ENCODE measurements at regions not wholly inside any gene's neighbourhood (a gene's known extent, or its start where the extent isn't known, plus 50 kb on each side); places are given as distances from the start of the nearest gene placed in this dataset.

DNA sequence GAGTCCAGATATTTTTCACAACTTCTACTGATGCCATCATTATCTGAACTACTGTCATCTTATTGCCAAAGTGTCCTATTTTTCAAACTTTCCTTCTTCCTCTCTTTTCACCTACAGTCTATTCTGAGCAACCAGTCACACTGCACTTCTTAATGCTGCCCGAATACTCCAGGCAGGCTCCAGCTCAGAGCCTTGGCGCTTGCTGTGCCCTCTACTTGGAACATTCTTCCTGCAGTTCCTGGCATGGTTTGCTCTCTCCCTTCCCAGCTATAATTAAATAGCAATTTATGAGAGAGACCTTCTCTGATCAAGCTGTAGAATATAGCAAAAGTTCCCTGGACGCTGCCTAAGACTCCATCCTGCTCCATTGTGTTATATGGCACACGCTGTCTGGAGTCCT, 831.6 kb downstream of the QKI start:
- no peaks in the 10 kb centered on the region for H3K79me1 ChIP-seq (ENCODE audit: insufficient read depth, low read depth, low read length, poor library complexity, severe bottlenecking)
- H3K23ac ChIP-seq (ENCODE audit: insufficient read length, low read depth, low read length), result no peak overlapping the region
- no peak overlapping the region for H2BK15ac ChIP-seq (ENCODE audit: low read depth, low read length)
- no peak overlapping the region for H4K8ac ChIP-seq (replicated peaks; ENCODE audit: insufficient read length, low read depth, low read length)
- no peak overlapping the region for H3K14ac ChIP-seq (ENCODE audit: insufficient read depth, low read length)
- H4K91ac ChIP-seq (ENCODE audit: insufficient read length, low read depth, low read length), result no peak overlapping the region
- no CpG with 5 or more reads among the region's 4 CpGs for WGBS (ENCODE audit: extremely low coverage, insufficient read length, low lambda C conversion rate)
- H2BK120ac ChIP-seq (ENCODE audit: low read depth, low read length, poor library complexity, severe bottlenecking), result no peak overlapping the region
- H3K56ac ChIP-seq (ENCODE audit: insufficient read length, low read depth, low read length), result no peak overlapping the region
- Mint-ChIP-seq H3K9me3 (no peaks in the 10 kb centered on the region), H3K4me3 (no peak overlapping the region), H3K36me3 (ENCODE audit: insufficient read depth in 1 of 3, low read depth in 3 of 3) (no peaks in the 10 kb centered on the region), H3K27ac (no peak overlapping the region), H3K27me3 (ENCODE audit: low read depth) (no peaks in the 10 kb centered on the region; the same call in 1 of the 2 replicates), H3K4me1 (0 out of 4 replicates have a peak, but pooled peaks cover 0 to 3% of the 10 kb centered on the region in 2 experiments)
- no peaks in the 10 kb centered on the region for H3K79me2 ChIP-seq (ENCODE audit: insufficient read depth, low read length)
- no peaks in the 10 kb centered on the region for H3K23me2 ChIP-seq (ENCODE audit: insufficient read length, low read depth, low read length, poor library complexity, severe bottlenecking)
- H4K20me1 ChIP-seq (ENCODE audit: control insufficient read depth, insufficient read depth, insufficient read length), result no peaks in the 10 kb centered on the region
- no peak overlapping the region for H2BK12ac ChIP-seq (ENCODE audit: insufficient read length, low read depth, low read length)
- H3K4me1 ChIP-seq (ENCODE audit: insufficient read depth, low read length), result no peaks in the 10 kb centered on the region
- no peak overlapping the region for H3K4me2 ChIP-seq (ENCODE audit: insufficient read depth, insufficient read length, low read length)
- no peak overlapping the region for H3K9ac ChIP-seq (ENCODE audit: extremely low read depth, insufficient read length, low read length)
- H3K4ac ChIP-seq (ENCODE audit: low read depth, low read length), result no peak overlapping the region
- DNase-seq, result no peak
- no peaks in the 10 kb centered on the region for H3K9me3 ChIP-seq (ENCODE audit: control insufficient read depth, low read depth, low read length)
- no peak overlapping the region for H2AFZ ChIP-seq (ENCODE audit: low read length)
- H2BK20ac ChIP-seq (ENCODE audit: low read depth, low read length, poor library complexity, severe bottlenecking), result no peak overlapping the region
- no peak overlapping the region for H2AK5ac ChIP-seq (ENCODE audit: insufficient read length, low read length)
- no peak overlapping the region for H3K27ac ChIP-seq (ENCODE audit: insufficient read length, low read depth, low read length)
- no peaks in the 10 kb centered on the region for H3K27me3 ChIP-seq (ENCODE audit: insufficient read depth, low read length)
- H4K5ac ChIP-seq (ENCODE audit: insufficient read length, low read depth, low read length), result no peak overlapping the region
- no peak overlapping the region for H2BK5ac ChIP-seq (ENCODE audit: insufficient read length, low read length)
- no peak overlapping the region for H3K18ac ChIP-seq (ENCODE audit: insufficient read length, low read depth, low read length)
- no peak overlapping the region for H3T11ph ChIP-seq (ENCODE audit: low read length)
- TF ChIP-seq CTCF (conservative IDR thresholded peaks at IDR 0.05), result no peak

All from H9 (cell line).